Spleen (tissue), 7 donors: ENCODE measurements at regions not wholly inside any gene's neighbourhood (a gene's known extent, or its start where the extent isn't known, plus 50 kb on each side); places are given as distances from the start of the nearest gene placed in this dataset.

Experiments used
- POLR2A ChIP-seq, 3 donors: fragments of 450-650 bp; IDR thresholded peaks; one replicate each; pipeline ENCODE4 v1.5.1; 2017; ENCODE audit warnings: antibody characterized with exemption in 3 of 3, mild to moderate bottlenecking in 1 of 3
- POLR2AphosphoS5 ChIP-seq, 3 donors: sonication (generic); formaldehyde crosslinking; IDR thresholded peaks; one replicate each; pipeline ENCODE4 v1.5.1; 2017; ENCODE audit warnings: antibody characterized with exemption in 3 of 3
- TF ChIP-seq, protein P1 (sequence below), 11 experiments: fragments of 200-600 bp in 7 of 11; fragments of 450-650 bp in 4 of 11; sonication (generic) in 4 of 11; IDR thresholded peaks in 8 of 11; conservative IDR thresholded peaks in 3 of 11; 1 replicate in 7 of 11; 2 replicates in 4 of 11; pipeline versions ENCODE4 v1.4.0 to v1.8.0; 2016 to 2021; ENCODE audit warnings: antibody characterized with exemption in 11 of 11, inconsistent platforms in 4 of 11, mild to moderate bottlenecking in 1 of 11
- donor health status: DM: no; HTN: no; CAD: no; lungs with moderate emphysema.
- donor health status: DM: no; HTN: no; CAD: no.
- donor health status: DM: no; HTN: no; CAD: no.

DNA sequence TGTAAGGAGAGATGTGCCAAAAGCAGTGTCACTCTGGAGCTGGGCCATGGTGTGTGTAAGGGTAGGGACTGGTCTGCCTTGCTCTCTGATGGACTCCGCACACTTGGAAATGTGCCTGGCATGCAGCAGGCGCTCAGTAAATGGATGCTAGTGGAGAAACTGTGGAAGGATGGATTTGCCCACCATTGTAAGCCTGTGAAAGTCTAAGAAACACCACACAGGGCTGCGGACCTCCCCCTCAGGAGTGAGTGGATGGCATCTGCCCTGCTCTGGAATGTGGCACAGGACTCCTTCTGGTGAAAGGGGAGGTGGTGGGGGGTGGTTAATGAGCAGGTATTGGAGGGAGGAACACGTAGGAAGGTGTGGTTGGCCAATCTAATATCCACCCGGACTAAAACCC, 62.2 kb upstream of the ACAN start:
- TF ChIP-seq, protein P1, sequence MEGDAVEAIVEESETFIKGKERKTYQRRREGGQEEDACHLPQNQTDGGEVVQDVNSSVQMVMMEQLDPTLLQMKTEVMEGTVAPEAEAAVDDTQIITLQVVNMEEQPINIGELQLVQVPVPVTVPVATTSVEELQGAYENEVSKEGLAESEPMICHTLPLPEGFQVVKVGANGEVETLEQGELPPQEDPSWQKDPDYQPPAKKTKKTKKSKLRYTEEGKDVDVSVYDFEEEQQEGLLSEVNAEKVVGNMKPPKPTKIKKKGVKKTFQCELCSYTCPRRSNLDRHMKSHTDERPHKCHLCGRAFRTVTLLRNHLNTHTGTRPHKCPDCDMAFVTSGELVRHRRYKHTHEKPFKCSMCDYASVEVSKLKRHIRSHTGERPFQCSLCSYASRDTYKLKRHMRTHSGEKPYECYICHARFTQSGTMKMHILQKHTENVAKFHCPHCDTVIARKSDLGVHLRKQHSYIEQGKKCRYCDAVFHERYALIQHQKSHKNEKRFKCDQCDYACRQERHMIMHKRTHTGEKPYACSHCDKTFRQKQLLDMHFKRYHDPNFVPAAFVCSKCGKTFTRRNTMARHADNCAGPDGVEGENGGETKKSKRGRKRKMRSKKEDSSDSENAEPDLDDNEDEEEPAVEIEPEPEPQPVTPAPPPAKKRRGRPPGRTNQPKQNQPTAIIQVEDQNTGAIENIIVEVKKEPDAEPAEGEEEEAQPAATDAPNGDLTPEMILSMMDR (IDR thresholded peaks at IDR 0.05 in 8 of 11, conservative IDR thresholded peaks at IDR 0.05 in 3 of 11): no peak
- TF ChIP-seq POLR2AphosphoS5 (IDR thresholded peaks at IDR 0.05) (no peak), POLR2A (IDR thresholded peaks at IDR 0.05) (no peak)
